Panc1 (cell line): ENCODE measurements at regions not wholly inside any gene's neighbourhood (a gene's known extent, or its start where the extent isn't known, plus 50 kb on each side); places are given as distances from the start of the nearest gene placed in this dataset.
"Not testable (repeated sequence)": the region's sequence is repeated elsewhere in the genome, so short reads cannot be mapped to it uniquely, and the experiment has no call there.

Source experiments
- ATAC-seq: fragments of 200-7000 bp; cut with Tn5 transposase; 2 replicates; pipeline ENCODE4 v1.9.1; 2020; ENCODE audit warnings: mild to moderate bottlenecking, moderate library complexity
- BruUV-seq: library from RNA; stranded (reverse); fragments of 400-500 nt; replicated peaks from 2 replicates; lab custom pipeline; 2021; lab: Mats Ljungman, UMichigan
- CTCF ChIA-PET: fragments of 300-600 bp; sonication (Branson Sonifier 250); formaldehyde crosslinking; loops from one replicate; lab custom pipeline; 2022; ENCODE audit warnings: antibody characterized with exemption; lab: Charles Lee
- POLR2A ChIA-PET: fragments of 300-600 bp; sonication (Branson Sonifier 250); formaldehyde crosslinking; loops from one replicate; lab custom pipeline; 2022; ENCODE audit warnings: antibody characterized with exemption; lab: Charles Lee
- DNase-seq: peaks from one replicate; pipeline ENCODE4 v3.0.0-alpha.2; 2010; ENCODE audit warnings: low read depth, low spot score
- H3K27ac ChIP-seq: 2 replicates; pipeline ENCODE4 v1.5.1; 2011; ENCODE audit warnings: mild to moderate bottlenecking, low read length, inconsistent platforms
- H3K27me3 ChIP-seq: fragments of 200-500 bp; sonication (Bioruptor generic); 2 replicates; pipeline ENCODE4 v1.6.0; 2014; ENCODE audit warnings: low read length, inconsistent platforms; ENCODE audit not compliant: control insufficient read depth, insufficient read depth
- H3K36me3 ChIP-seq: fragments of 200-500 bp; sonication (Bioruptor generic); 2 replicates; pipeline ENCODE4 v1.5.1; 2014; ENCODE audit warnings: inconsistent platforms, mild to moderate bottlenecking, low read length, moderate library complexity; ENCODE audit not compliant: control insufficient read depth, insufficient read depth
- H3K4me1 ChIP-seq: 2 replicates; pipeline ENCODE4 v1.5.1; 2011; ENCODE audit warnings: inconsistent platforms, mild to moderate bottlenecking, low read length, moderate library complexity; ENCODE audit not compliant: control insufficient read depth, insufficient read depth
- H3K4me3 ChIP-seq, 2 experiments: 2 replicates each; pipeline ENCODE4 v1.5.1; 2011 to 2012; ENCODE audit warnings: low read depth in 2 of 2, low read length in 2 of 2, mild to moderate bottlenecking in 2 of 2, inconsistent platforms in 1 of 2, moderate library complexity in 1 of 2
- H3K9me3 ChIP-seq: fragments of 200-500 bp; sonication (Bioruptor generic); 2 replicates; pipeline ENCODE4 v1.5.1; 2014; ENCODE audit warnings: low read depth, mild to moderate bottlenecking, inconsistent platforms, low read length, moderate library complexity; ENCODE audit not compliant: control insufficient read depth, insufficient read depth
- CTCF ChIP-seq: fragments of 450-650 bp; IDR thresholded peaks from 2 replicates; pipeline ENCODE4 v1.5.1; 2017; ENCODE audit warnings: mild to moderate bottlenecking
- POLR2AphosphoS5 ChIP-seq: IDR thresholded peaks from 2 replicates; pipeline ENCODE4 v1.6.1; 2012; ENCODE audit warnings: mild to moderate bottlenecking, low read depth, low read length, moderate library complexity
- REST ChIP-seq, 2 experiments: IDR thresholded peaks; 2 replicates each; pipeline ENCODE4 v1.6.1; 2011 to 2012; ENCODE audit warnings: low read depth in 2 of 2, control low read depth in 1 of 2, low read length in 1 of 2, mild to moderate bottlenecking in 1 of 2, moderate library complexity in 1 of 2; ENCODE audit not compliant: insufficient read depth in 1 of 2
- SIN3A ChIP-seq: IDR thresholded peaks from 2 replicates; pipeline ENCODE4 v1.6.1; 2012; ENCODE audit warnings: low read depth, mild to moderate bottlenecking, low read length, moderate library complexity, borderline replicate concordance; ENCODE audit not compliant: insufficient read depth
- TCF7L2 ChIP-seq: IDR thresholded peaks from 2 replicates; pipeline ENCODE4 v1.6.1; 2011; ENCODE audit warnings: mild to moderate bottlenecking, low read depth, low read length, inconsistent platforms
- in situ Hi-C: cut with HindIII; loops from 2 replicates; pipeline ENCODE4 v1.10.0; 2016; ENCODE audit warnings: low sequenced_read_pairs, low pct_unique_long_range_greater_than_20kb
- intact Hi-C: fragments of 100-400 bp; cut with micrococcal nuclease; formaldehyde crosslinking; loops from one replicate; pipeline ENCODE4 v1.10.0; 2022; ENCODE audit not compliant: unreplicated experiment

- no peaks in the 10 kb centered on the region for H3K27me3 ChIP-seq
- intact Hi-C loops (no loop called here), in situ Hi-C loops (no loop called here)
- ChIA-PET CTCF (no interaction called here), POLR2A (no interaction called here)
- DNase-seq (no peak), ATAC-seq (no peak)
- no TSS peak for BruUV-seq
- H3K9me3 ChIP-seq, result no peaks in the 10 kb centered on the region
- no peak overlapping the region for H3K4me3 ChIP-seq
- no peak overlapping the region for H3K27ac ChIP-seq
- no peaks in the 10 kb centered on the region for H3K36me3 ChIP-seq
- H3K4me1 ChIP-seq, result no peaks in the 10 kb centered on the region
- no peak for TF ChIP-seq TCF7L2
- no peak for TF ChIP-seq POLR2AphosphoS5
- no peak for TF ChIP-seq CTCF
- no peak for TF ChIP-seq SIN3A
- TF ChIP-seq REST (IDR thresholded peaks at IDR 0.05; ENCODE audit: insufficient read depth in 1 of 2, low read depth in 2 of 2, low read length in 1 of 2), result no peak
Measured at GRCh38 chr4:10223782-10224181, 107.2 kb upstream of the WDR1 start.

- in situ Hi-C loops, DNase-seq, H3K4me3 ChIP-seq, intact Hi-C loops, H3K4me1 ChIP-seq, H3K9me3 ChIP-seq, POLR2A ChIA-PET, H3K27me3 ChIP-seq, CTCF ChIA-PET, ATAC-seq, BruUV-seq, H3K36me3 ChIP-seq, H3K27ac ChIP-seq: not testable (repeated sequence)
Measured at GRCh38 chr4:10213481-10213880, 96.9 kb upstream of the WDR1 start.

GRCh38 chr4:10212901-10213300 is 96.3 kb upstream of the WDR1 start:
- no peak overlapping the region for H3K4me3 ChIP-seq
- ChIA-PET CTCF (no interaction called here), POLR2A (no interaction called here)
- ATAC-seq (no peak), DNase-seq (no peak)
- H3K27ac ChIP-seq, result no peak overlapping the region
- no peaks in the 10 kb centered on the region for H3K9me3 ChIP-seq
- H3K27me3 ChIP-seq, result no peaks in the 10 kb centered on the region
- H3K4me1 ChIP-seq, result no peaks in the 10 kb centered on the region
- no peaks in the 10 kb centered on the region for H3K36me3 ChIP-seq
- TF ChIP-seq TCF7L2, result no peak
- no peak for TF ChIP-seq CTCF
- no TSS peak for BruUV-seq
- intact Hi-C loops (no loop called here), in situ Hi-C loops (no loop called here)
